HG02973 (cell line): ENCODE measurements at regions not wholly inside any gene's neighbourhood (a gene's known extent, or its start where the extent isn't known, plus 50 kb on each side); places are given as distances from the start of the nearest gene placed in this dataset.

Experiments
- ATAC-seq: cut with Tn5 transposase; IDR thresholded peaks from one replicate; pipeline ENCODE4 v1.9.1; 2021; ENCODE audit warnings: moderate library complexity; ENCODE audit not compliant: unreplicated experiment

DNA sequence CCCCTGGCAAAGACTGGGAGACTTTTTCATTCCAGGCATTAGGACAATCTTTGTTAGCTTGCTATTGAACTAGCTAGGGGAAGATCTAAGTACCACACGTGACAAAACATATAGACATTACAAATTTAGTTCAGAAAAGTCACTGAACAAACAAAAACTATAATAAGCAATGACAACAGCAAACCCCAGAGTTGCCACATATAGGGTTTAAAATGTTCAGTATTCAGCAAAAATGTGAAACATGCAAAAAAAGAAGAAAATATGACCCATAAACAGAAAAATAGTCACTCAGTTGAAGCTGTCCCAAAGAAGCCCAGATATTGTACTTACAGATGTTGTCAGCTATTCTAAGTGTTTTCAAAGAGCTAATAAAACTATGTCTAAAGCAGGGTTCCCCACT, 431.1 kb upstream of the CDH2 start:
- ATAC-seq: no peak

DNA sequence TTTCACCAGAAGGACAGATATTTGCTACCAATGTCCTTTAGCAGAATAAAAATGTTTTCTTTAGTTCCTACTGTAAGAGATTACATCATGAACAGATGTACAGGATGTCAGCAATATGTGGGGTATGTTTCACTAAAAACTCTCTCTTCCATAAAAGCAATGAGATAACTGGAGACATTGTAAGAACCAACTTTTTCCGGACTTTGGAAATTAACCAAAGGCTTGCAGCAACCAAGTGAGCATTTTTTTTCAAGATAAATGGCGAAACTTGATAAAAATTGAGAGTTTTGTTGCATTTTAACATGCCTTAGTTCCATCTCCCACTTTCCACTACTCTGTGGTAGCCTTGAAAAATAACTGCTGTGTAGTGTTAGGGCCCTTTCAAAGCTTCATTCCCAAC, 429.8 kb upstream of the CDH2 start:
- ATAC-seq: no peak

DNA sequence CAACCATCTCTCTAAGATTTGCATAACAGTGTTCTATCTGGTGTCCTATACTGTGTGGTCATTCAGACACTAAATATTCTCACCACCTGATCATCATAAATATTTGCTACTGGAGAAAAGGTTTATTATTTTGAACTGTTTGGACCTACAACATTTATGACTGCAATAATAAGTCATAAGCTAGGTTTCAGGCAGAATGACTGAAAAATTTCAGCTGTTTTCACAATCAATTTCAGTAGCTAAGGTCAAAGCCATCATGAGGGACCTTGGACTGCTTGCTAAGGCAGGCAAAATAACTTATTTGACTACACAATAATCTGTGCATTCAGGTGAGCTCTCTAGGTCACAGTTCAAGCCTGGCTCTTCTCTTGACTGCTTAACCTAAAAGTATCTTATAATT, 425.5 kb upstream of the CDH2 start:
- no peak for ATAC-seq

DNA sequence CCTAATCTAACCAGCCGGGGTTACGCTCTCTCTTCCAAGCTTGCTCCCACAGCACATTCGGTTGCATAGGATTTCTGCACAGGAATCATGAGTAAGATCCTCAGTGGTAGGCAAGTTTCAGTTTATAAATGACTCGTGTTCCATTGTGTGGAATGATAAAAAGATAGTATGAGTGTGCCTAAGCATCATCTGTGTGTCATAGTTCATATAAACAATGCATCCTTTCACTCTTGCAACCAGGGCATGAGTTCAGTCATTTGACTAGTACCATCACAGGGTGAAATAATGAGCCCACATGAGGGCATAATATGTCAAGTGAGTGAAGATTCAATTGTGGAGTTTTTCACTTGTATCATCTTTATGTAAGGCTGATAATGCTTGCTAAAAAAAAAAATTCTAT, 417.1 kb upstream of the CDH2 start:
- ATAC-seq: no peak

DNA sequence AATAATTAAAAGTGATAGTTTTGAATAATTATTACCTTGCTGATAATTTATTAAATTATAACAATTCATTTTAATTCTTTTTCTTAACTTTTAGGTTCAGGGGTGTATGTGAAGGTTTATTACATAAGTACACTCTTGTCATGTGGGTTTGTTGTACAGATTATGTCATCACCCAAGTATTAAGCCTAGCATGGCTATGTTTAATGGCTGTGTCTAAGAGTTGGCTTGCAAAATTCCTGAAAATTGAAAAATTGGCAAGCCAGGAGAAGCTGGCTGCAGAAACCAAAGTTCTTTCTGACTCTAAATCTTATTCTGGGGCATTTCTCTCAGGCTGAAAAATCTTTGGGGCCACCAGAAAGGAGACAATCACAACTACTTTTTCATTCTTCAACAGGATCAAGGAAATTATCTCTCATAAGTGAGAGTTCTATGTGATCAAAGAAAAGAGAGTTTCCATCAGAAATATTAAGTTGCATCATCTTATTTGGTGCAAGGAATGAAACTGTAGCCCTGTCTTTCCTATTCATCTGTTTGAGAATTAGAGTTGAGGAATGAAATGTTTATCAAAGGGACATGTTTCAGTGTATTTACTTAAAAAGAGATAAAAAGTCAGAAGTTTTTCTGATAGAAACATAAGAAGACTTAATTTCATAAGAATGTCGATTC, 412.1 kb upstream of the CDH2 start:
- no peak for ATAC-seq

DNA sequence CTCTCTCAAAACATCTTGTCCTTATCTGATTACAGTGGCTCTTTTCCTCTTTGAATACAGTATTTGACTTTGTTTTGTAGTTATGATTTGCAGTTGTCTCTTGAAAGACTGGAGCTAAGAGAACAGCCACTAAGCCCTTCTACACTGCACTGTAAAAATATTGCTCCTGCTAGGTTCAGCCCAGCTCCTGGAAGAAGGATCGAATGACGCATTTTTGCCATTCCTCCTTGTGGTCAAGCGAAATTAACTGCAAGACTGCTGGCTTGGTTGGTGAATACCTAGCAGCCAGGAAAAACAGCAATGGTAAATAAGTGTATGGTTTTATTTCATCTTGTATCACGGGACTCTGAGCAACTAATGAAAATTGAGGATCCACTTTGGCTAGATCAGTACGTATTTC, 407.8 kb upstream of the CDH2 start:
- ATAC-seq: no peak

DNA sequence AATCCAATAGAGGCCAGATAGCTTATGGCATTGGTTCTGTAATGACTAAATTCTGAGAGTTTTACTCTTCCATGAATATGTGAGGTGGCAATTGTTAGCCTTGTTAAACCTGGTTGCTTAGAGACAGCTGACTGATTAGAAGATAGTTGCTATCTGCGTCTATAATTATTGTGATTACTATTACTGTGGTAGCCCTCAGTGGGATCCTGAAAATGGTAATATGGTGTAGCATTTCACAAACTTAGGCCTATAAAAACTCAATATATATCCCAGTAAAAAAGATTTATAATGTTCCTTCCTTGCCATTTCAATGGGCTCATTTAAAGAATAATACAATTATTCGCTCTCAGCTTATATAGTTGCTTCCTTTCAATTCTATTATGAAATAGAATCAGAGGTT, 405.8 kb upstream of the CDH2 start:
- ATAC-seq: no peak

DNA sequence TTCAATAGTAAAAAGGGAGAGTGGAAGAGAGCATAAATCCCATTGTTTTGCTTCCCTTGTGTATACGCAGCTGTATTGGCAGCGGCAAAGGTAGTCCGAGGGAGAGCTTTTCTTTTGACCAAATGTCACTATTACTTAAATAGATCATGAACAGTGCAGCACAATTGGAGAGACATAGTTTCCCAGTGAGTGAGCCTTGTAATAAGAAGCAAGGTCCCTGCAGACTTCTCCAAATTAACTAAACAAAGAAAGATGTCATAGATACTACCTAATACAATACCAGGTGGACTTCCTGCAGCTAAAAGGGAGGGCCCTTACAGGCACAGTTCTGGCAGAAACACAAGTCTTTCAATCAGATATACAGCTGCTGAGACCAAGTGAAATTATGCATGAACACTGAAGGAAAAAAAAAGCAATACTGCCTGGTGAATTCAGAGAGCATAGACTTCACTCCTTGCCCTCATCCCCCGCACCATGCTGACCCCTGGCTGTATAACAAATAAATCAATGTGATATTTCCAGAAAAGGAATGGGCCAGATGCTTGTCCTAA, 404.7 kb upstream of the CDH2 start:
- ATAC-seq: no peak

DNA sequence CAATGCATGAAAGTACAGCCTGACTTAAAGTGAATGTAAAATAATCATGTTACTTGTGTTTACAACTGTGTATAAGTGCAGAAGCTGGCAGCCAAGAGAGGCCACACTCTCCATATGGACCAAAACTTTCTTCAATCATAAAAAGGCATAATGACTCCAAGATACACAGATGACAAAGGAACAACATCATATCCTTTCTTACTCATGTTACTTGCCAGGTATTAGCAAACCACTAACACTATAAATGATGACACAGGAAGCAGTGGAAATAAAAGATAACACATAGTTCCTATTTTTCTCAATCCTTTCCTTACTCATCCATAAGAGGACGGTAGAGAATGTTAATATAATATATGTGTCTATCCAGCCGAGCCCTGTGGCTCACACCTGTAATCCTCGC, 400.0 kb upstream of the CDH2 start:
- no peak for ATAC-seq

DNA sequence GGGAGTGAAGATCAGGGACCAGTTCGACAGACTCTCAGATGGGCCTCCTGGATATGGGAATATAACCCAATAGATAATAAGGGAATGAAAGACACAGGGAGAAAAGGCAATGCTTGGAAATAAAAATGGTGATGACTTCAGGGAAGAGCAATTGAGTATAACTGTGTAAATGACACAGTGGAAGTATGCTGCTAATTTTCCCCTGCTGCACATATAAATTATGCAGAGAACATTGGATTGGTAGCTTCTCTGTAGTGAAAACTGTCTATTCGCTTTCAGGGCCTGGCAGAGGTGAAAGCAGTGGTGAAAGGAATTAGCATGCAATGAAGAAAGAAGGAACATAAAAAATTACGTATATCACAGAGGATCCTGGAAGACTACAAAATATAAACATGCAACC, 398.2 kb upstream of the CDH2 start:
- no peak for ATAC-seq

DNA sequence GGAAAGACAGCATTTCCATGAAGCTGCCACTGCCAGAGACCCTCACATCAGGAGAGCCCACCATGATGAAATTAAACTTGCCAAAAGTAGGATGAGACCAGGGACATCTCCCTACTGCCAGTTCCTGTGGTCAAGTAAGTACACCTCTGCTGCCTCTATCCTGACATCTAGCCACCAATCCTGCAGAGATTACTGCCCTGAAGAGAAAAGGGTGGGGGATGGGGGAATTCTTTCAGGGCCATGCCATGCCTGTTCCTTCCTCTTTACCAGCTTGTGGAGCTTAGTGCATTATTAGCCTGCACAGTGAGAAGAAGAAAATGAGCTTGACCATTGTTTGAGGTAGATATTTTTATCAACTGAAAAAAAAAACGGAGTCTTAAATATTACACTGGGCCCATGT, 397.2 kb upstream of the CDH2 start:
- no peak for ATAC-seq

DNA sequence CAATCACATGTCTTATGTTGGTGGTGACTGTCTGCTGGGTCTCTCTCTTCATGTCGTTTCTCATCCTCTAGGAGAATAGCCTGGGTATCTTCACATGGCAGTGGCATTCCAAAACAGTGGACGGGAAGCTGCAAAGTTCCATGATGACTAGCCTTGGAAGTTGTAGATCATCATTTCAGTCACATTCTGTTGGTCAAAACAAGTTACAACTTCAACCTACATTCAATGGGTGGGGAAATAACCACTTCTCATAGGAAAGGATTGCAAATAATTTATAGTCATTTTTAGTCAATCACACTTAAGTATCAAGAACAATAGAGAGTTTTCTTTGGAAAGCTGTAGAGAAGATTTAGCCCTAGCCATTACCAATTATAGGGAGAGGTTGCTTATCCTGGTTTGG, 395.0 kb upstream of the CDH2 start:
- no peak for ATAC-seq

DNA sequence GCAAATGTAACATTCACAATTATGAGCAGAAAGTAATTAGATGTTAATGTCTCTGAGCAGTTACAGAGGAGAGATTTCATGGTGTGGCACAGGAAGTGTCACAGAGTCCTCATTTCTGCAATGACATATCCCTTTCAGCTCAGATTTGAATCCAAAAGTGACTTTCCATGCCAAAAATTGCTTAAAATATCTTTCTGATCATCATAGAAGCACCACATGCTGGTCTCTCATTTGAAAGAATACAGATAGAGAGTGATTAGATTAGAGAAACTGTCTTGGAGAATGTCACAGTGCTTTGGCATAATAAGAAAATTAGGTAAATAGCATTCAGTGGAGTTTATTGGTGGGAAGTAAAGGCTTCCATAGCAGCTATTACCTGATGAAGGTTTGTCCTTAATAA, 383.4 kb upstream of the CDH2 start:
- ATAC-seq: no peak

DNA sequence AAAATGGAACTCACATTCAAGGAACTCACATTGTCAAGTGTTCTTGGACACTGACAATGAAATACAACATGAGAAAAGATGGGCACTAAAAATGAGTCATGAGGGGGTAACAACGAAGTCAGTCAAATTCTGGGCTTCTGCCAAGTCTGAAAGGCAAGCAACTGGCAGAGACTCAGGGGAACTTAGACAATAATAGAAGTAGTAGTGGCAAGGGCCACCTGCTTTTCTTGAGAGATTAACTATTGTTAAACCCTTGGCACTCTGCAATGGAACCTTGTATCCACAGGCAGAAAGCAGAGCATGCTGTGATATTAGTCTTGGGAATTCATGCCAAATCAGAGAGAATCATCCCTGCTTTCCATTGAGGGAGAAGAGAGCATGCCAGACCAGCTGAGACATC, 382.6 kb upstream of the CDH2 start:
- ATAC-seq: no peak

DNA sequence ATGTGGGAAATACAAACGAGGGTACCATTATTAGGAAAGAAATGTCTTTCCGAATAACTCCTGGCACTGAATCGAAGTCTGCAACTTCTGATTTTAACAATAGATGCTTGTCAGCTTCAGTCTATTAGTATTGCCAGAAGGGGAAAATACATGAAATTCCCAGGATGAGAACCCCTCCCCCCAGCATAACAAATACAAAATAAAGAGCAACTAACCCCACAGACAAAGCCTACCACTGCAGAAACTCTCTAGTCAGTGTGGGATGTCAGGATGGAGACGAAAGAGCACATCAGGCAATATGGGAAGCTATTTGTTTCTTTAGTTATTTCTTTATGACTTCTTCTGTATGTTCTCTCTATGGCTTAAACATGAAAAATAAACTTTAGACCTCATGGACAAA, 365.0 kb upstream of the CDH2 start:
- no peak for ATAC-seq

DNA sequence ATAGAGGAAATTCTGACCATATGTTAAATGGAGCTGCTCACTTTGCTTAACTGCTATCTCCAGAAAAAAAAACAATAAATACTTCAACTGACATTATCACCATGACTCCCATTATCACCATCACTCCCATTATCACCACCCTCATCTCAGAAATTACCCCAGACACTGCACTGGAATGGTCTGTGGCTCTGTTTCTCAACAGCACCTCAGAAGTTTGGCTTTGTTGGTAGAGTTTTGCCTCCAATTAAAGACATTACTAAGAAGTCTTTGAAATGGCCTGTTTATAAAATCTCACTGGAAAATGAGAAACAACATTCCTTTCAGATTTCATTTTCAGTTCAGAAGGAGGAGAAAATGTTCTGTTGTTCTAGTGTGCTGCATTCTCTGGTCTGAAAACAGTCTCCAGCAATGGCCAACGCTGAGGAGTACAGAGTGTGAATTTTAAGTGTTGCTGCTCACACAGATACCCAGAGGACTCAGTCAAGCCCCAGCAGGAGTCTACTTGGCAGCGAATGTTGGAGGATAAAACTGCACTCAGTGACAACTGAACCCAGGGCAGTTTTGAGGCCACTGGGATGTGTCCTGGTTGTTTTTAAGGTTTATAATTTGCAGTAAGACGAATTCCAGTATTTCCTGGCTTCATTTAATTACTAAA, 364.5 kb upstream of the CDH2 start:
- no peak for ATAC-seq

DNA sequence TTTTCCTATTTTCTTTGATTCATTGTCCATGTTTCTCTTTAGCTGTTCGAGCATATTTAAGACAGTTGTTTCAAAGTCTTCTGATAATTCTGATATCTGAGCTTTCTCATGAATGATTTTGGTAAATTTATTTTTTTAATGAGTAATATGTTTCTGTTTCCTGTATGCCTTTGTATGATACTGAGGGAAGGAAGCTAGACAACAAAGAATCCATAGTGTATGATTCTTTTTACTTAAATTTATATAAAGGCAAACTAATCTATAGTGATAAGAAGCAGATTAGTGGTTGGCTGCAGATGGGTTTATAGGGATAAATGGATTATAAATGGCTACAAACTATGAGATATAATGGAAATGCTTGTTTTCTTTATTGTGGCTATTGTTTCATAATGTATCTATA, 352.7 kb upstream of the CDH2 start:
- no peak for ATAC-seq

DNA sequence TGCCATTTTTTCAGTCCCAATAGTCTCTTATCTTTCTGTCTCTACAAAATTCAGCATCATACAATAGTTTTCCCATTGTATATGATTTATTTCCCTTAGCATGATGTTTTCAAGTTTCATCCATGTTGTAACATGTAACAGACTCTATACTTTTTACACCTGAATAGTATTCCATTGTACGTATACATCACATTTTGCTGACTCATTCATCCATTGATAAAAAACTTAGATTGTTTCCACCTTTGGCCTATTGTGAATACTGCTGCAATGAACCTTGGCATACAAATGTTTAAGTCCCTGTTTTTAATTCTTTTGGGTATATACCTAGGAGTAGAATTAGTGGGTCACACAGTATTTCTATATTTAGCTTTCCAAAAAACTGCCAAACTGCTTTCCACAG, 349.3 kb upstream of the CDH2 start:
- ATAC-seq: no peak

DNA sequence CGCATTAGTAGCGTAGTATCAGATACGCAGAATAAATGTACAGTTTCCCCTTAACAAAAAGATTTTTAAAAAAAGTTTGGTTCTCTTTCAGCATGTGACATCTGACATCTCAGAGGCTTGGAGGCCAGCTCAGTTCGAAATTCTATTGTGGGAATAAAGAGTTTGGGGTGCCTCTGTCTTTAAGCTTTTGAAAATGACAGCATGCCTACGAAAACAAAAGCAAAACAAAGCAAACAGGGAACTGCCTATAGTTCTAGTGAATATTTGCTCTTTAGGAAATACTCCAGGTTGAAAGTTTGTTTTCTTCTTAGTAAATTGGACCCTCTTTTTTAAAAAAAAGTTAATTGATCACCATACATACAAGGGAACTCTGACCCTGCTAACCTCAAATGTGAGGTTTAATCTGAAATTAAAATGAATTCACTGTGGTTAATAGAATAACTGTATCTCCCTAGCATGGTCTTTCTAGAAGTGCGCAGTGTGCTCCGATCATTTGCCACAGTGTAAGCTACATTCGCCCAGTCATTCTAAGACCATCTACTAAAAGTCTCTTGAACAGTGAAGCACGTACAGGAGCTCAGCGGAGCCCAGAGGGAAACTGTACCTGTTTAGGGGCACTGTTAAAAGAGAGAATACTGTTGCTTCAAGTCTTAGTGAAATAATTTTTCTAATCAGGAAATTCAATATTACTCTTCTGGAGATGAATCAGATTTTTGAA, 347.0 kb upstream of the CDH2 start:
- no peak for ATAC-seq

DNA sequence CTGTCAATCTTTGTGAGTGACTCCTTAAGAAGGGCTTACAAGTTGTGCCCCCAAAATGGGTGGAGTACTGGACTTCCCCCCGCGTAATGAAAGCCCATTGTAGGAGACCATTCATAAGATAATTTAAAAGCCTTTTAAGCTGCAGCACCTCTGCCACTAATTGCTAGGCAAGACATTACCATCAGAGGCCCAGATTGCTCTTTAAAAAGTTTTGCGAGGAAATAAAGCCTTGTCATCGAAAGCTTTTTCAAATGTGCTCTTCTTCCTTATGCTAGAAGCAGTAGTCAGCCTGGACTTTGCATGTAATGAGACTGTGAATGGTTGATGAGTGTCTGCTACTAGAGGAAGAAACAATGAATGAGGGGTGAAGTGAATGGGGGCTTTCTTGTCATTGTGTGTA, 345.3 kb upstream of the CDH2 start:
- ATAC-seq: no peak

DNA sequence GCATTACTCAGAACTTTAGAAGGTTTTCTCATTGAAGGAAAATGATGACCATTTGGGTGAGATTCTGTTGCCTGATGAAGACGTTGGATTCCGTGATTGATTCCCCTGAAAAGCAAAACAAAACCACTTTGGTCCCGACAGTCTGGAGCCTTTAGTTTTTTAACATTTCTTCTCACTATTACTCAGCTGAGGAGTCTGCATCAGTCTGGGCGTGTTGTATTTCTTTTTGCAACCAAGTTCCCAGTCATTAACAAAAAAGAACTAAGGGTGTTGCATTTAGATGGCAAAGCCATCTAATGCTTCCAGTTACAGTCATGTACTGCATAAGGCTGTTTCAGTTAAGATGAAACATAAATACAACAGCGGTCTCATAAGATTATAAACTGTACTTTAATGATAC, 343.1 kb upstream of the CDH2 start:
- ATAC-seq: no peak

DNA sequence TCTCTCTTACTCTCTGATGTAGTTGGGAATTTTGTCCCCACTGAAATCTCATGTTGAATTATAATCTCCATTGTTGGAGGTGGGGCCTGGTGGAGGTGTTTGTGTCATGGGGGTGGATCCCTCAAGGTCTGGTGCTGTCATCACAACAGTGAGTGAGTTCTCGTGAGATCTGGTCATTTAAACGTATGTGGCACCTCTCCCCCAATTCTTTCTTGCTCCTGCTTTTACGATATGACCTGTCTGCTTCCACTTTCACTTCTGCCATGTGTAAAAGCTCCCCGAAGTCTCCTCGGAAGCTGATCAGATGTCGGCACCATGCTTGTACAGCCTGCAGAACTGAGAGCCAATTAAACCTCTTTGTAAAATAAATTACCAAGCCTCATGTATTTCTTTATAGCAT, 337.8 kb upstream of the CDH2 start:
- no peak for ATAC-seq
